ENCODE measurements at regions not wholly inside any gene's neighbourhood (a gene's known extent, or its start where the extent isn't known, plus 50 kb on each side); places are given as distances from the start of the nearest gene placed in this dataset.

DNA sequence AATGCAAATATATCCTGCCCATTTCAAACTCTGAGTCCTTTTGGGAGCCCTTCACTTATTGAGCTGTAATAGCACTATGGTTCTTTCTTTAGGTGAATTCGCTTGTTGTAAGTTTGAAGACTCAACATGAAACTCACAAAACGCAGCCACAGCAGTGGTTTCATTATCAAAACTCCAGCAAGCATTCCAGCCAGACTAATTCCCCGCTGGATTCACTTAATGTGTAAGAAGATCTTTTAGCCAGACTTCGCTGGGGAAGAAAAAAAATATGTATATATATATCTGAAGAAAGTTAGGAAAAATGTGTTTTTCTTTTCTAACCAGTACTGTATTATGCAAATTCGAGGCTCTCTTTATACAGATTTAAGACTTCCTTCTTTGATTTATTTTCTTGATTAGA lies 241.1 kb downstream of the WNT5A start:
- no peak for DNase-seq (ENCODE audit: low spot score)
- in situ Hi-C loops (cut with MboI; ENCODE audit: low sequenced_read_pairs, unreplicated experiment): no loop called here
- TF ChIP-seq, protein P1, sequence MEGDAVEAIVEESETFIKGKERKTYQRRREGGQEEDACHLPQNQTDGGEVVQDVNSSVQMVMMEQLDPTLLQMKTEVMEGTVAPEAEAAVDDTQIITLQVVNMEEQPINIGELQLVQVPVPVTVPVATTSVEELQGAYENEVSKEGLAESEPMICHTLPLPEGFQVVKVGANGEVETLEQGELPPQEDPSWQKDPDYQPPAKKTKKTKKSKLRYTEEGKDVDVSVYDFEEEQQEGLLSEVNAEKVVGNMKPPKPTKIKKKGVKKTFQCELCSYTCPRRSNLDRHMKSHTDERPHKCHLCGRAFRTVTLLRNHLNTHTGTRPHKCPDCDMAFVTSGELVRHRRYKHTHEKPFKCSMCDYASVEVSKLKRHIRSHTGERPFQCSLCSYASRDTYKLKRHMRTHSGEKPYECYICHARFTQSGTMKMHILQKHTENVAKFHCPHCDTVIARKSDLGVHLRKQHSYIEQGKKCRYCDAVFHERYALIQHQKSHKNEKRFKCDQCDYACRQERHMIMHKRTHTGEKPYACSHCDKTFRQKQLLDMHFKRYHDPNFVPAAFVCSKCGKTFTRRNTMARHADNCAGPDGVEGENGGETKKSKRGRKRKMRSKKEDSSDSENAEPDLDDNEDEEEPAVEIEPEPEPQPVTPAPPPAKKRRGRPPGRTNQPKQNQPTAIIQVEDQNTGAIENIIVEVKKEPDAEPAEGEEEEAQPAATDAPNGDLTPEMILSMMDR (IDR thresholded peaks at IDR 0.05; ENCODE audit: borderline replicate concordance, control extremely low read depth, extremely low read depth, insufficient read depth, missing control alignments): no peak

DNA sequence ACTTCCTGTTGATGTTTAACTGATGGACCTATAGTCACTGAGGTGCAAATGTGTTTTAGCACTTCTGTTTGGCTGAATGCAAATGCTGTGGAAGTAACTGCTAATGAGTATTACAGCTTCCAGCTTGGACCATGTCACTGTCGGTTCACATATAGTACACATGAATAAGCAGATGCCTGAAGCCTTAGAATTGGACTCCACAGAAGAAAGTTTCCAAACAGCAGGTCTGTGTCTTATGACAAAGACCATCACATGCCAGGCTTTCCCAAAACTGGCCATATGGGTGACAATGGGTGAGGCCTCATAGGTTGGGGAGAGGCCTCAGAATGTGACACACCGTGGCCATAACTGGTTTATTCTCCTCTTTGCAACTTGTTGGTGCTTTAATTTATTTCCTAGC lies 241.8 kb downstream of the WNT5A start:
- DNase-seq (ENCODE audit: low spot score): no peak
- TF ChIP-seq, protein P1 (IDR thresholded peaks at IDR 0.05; ENCODE audit: borderline replicate concordance, control extremely low read depth, extremely low read depth, insufficient read depth, missing control alignments): no peak
- in situ Hi-C loops (cut with MboI; ENCODE audit: low sequenced_read_pairs, unreplicated experiment): no loop called here

- in situ Hi-C loops (cut with MboI; ENCODE audit: low sequenced_read_pairs, unreplicated experiment): no loop called here
- TF ChIP-seq, protein P1 (IDR thresholded peaks at IDR 0.05; ENCODE audit: borderline replicate concordance, control extremely low read depth, extremely low read depth, insufficient read depth, missing control alignments): no peak
- DNase-seq (ENCODE audit: low spot score): no peak
Measured at GRCh38 chr3:55244247-55244646, 242.9 kb downstream of the WNT5A start.

GRCh38 chr3:55243678-55244077 lies 243.4 kb downstream of the WNT5A start:
- in situ Hi-C loops (cut with MboI; ENCODE audit: low sequenced_read_pairs, unreplicated experiment): no loop called here
- TF ChIP-seq, protein P1 (IDR thresholded peaks at IDR 0.05; ENCODE audit: borderline replicate concordance, control extremely low read depth, extremely low read depth, insufficient read depth, missing control alignments): no peak
- no peak for DNase-seq (ENCODE audit: low spot score)

DNA sequence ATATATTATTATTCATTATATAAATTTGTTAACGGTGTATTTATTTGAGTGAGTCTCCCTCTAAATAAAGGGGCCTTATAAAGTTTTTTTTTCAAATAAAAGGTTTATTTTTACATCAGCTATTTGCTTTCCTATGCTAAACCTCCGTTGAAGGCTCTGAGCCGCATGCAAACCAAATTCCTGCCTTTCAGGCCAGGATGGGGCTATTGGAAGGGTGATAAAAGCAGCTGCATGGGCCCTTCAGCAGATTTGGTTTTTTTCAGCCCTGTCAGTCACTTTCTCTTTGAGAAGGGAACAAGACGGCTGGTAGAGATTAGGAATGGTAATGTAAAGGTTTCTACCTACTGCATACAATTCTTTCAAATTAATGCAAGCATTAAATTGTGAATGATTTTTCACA lies 244.2 kb downstream of the WNT5A start:
- DNase-seq (ENCODE audit: low spot score): no peak
- in situ Hi-C loops (cut with MboI; ENCODE audit: low sequenced_read_pairs, unreplicated experiment): no loop called here

DNA sequence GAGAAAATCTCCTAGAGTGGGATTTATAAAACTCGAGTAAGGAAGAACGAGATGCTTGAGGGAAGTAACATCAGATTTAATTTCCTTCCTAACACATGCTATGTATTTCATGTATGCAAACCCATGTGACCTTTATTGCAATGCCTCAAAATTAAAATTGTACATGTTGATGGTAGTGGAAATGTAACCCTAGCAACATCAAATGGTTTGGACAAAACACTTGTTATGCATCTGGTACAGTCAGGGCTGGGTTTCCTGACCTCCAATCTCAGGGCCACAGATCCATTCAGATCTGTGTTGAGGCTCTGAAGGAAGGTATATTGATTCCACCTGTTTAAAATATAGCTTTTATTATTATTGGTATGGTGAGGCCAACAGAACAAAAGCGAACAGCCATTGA lies 246.0 kb downstream of the WNT5A start:
- TF ChIP-seq, protein P1 (IDR thresholded peaks at IDR 0.05; ENCODE audit: borderline replicate concordance, control extremely low read depth, extremely low read depth, insufficient read depth, missing control alignments): no peak
- in situ Hi-C loops (cut with MboI; ENCODE audit: low sequenced_read_pairs, unreplicated experiment): no loop called here
- DNase-seq (ENCODE audit: low spot score): no peak

More for the DNA sequence above, 244.2 kb downstream of the WNT5A start:
- TF ChIP-seq, protein P1 (IDR thresholded peaks at IDR 0.05; ENCODE audit: borderline replicate concordance, control extremely low read depth, extremely low read depth, insufficient read depth, missing control alignments): no peak

GRCh38 chr3:55235416-55235815 lies 251.7 kb downstream of the WNT5A start:
- TF ChIP-seq, protein P1 (IDR thresholded peaks at IDR 0.05; ENCODE audit: borderline replicate concordance, control extremely low read depth, extremely low read depth, insufficient read depth, missing control alignments): no peak
- no peak for DNase-seq (ENCODE audit: low spot score)
- in situ Hi-C loops (cut with MboI; ENCODE audit: low sequenced_read_pairs, unreplicated experiment): no loop called here

Data from GM13976 (cell line).